Heart right ventricle (tissue), 16 donors: ENCODE measurements at regions not wholly inside any gene's neighbourhood (a gene's known extent, or its start where the extent isn't known, plus 50 kb on each side); places are given as distances from the start of the nearest gene placed in this dataset.

Experiments used
- ATAC-seq, 8 donors: fragments of 200-7000 bp; cut with Tn5 transposase; one replicate each; pipeline ENCODE4 v1.9.1; 2020; ENCODE audit warnings: mild to moderate bottlenecking in 8 of 8, moderate library complexity in 8 of 8, moderate number of reproducible peaks in 1 of 8
- DNase-seq, 2 donors: peaks; one replicate each; pipeline ENCODE4 v3.0.0-alpha.2; 2020
- H3K27ac ChIP-seq, 10 donors: fragments of 200-600 bp; sonication (generic) in 2 of 10; one replicate each; pipeline versions ENCODE4 v1.5.0 to v1.8.0; 2020 to 2022; ENCODE audit warnings: mild to moderate bottlenecking in 3 of 10
- H3K27me3 ChIP-seq, 7 donors: fragments of 200-600 bp; one replicate each; pipeline ENCODE4 v1.8.0; 2021 to 2022; ENCODE audit warnings: mild to moderate bottlenecking in 2 of 7
- H3K36me3 ChIP-seq, 9 donors: fragments of 200-600 bp; sonication (generic) in 1 of 9; one replicate each; pipeline versions ENCODE4 v1.5.0 to v1.8.0; 2020 to 2022; ENCODE audit warnings: mild to moderate bottlenecking in 2 of 9
- H3K4me1 ChIP-seq, 9 donors: fragments of 200-600 bp; sonication (generic) in 1 of 9; one replicate each; pipeline versions ENCODE4 v1.5.0 to v1.8.0; 2020 to 2022; ENCODE audit warnings: mild to moderate bottlenecking in 4 of 9
- H3K4me3 ChIP-seq, 10 donors: fragments of 200-600 bp; sonication (generic) in 2 of 10; one replicate each; pipeline versions ENCODE4 v1.5.0 to v1.8.0; 2020 to 2022; ENCODE audit warnings: mild to moderate bottlenecking in 7 of 10, moderate library complexity in 2 of 10
- H3K9me3 ChIP-seq, 11 donors: fragments of 200-600 bp in 10 of 11; sonication (generic) in 2 of 11; one replicate each; pipeline versions ENCODE4 v1.5.0 to v1.8.0; 2013 to 2022; ENCODE audit warnings: mild to moderate bottlenecking in 2 of 11, control low read depth in 1 of 11, moderate library complexity in 1 of 11
- WGBS, 2 donors: extraction: QIAGEN DNeasy Blood & Tissue Kit; methylation state at CpG; one replicate each; pipeline ENCODE4 v1.1.7; 2013; ENCODE audit warnings: inconsistent platforms in 1 of 2; 5-methylcytosine and 5-hydroxymethylcytosine counted together
- intact Hi-C, 10 donors: fragments of 100-400 bp; cut with DNase I; formaldehyde crosslinking; loops; one replicate each; pipeline versions ENCODE4 v1.11.1 to v1.14.2; 2022
- TF ChIP-seq, protein P1 (sequence below), 9 donors: fragments of 200-600 bp; sonication (generic) in 2 of 9; IDR thresholded peaks; one replicate each; pipeline versions ENCODE4 v1.5.0 to v1.8.0; 2021 to 2022; ENCODE audit warnings: antibody characterized with exemption in 9 of 9, mild to moderate bottlenecking in 5 of 9, moderate library complexity in 1 of 9
- donor health status: Arrhythmogenic right ventricular cardiomyopathy.
- donor health status: ischemic (EF 13 %, LVEDD 7.1; RV severe dilation, severe dysfunction).
- donor health status: healthy with polysubstance abuse.
- donor health status: DM: no; HTN: yes; CAD: no.
- donor health status: DM: no; HTN: no; CAD: no.
- donor health status: ischemic (EF 25% LVEDD 6.9; RV normal size, moderate dysfunction).
- donor health status: ischemic (EF 25% LVEDD 5.7; RV mildly dilated, moderate dysfunction).
- donor health status: healthy.
- donor health status: DM: yes; HTN: yes; CAD: no.
- donor health status: Ischemic cardiomyopathy.
- donor health status: ischemic (EF 35%, LVEDD 5.7; RV mildly dilated, moderate dysfunction).
- donor health status: nonischemic (EF 11% LVEDD 7.7; RV severe dilation, severe dysfunction).
- donor health status: DM: yes; HTN: yes; CAD: no.
- donor health status: PGD.
- donor health status: ischemic (EF 29% LVEDD 5.4; RV normal size, mild dysfunction).
- donor health status: nonischemic (EF 23%, LVEDD 6.1; RV moderate dilation, normal function).

DNA sequence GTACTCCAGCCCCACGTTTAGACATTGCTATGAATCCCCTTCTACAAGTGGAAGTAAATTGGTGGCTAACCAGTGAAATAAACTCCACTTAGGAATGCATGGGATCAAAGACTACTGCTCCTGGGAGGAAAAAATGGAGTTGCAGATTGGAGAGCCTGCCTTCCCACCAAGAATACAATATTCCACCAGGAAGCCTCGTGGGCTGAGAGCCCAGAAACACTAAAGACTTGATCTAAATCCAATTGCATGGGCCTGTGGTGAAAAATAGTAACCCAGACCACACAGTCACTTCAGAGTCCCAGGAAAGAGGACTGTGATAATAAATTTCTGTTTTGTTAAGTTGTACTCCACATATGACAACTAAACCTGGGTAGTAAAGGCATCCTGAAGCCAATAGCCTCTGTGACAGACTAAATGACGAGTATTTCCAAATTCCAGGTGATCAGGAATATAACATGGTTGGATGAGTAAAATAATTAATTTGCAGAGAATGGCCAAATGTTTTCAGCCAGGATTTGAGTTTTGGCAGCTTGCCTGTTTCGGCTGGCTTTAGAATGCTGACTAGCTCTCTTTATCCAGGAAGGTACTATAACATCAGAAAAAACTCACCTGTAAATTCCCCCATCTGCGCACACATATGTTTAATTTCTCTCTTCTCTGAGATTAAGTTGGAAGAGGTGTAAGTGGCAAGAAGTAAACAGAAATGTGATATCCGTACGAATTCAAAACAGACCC is 480.3 kb downstream of the LIG4 start:
- whole genome bisulfite sequencing, 2 donors = 66 to 67% methylated on average over 7 of the region's 7 CpGs
- Histone ChIP-seq H3K4me3 (no peak overlapping the region), H3K27me3 (no peaks in the 10 kb centered on the region), H3K9me3 (peaks cover 0 to 8% (median 0%) of the 10 kb centered on the region in 11 donors), H3K36me3 (no peaks in the 10 kb centered on the region), H3K27ac (no peak overlapping the region), H3K4me1 (no peaks in the 10 kb centered on the region)
- TF ChIP-seq, protein P1, sequence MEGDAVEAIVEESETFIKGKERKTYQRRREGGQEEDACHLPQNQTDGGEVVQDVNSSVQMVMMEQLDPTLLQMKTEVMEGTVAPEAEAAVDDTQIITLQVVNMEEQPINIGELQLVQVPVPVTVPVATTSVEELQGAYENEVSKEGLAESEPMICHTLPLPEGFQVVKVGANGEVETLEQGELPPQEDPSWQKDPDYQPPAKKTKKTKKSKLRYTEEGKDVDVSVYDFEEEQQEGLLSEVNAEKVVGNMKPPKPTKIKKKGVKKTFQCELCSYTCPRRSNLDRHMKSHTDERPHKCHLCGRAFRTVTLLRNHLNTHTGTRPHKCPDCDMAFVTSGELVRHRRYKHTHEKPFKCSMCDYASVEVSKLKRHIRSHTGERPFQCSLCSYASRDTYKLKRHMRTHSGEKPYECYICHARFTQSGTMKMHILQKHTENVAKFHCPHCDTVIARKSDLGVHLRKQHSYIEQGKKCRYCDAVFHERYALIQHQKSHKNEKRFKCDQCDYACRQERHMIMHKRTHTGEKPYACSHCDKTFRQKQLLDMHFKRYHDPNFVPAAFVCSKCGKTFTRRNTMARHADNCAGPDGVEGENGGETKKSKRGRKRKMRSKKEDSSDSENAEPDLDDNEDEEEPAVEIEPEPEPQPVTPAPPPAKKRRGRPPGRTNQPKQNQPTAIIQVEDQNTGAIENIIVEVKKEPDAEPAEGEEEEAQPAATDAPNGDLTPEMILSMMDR (IDR thresholded peaks at IDR 0.05) = no peak
- ATAC-seq = no peak
- intact Hi-C loops = no loop called here
- DNase-seq = no peak

DNA sequence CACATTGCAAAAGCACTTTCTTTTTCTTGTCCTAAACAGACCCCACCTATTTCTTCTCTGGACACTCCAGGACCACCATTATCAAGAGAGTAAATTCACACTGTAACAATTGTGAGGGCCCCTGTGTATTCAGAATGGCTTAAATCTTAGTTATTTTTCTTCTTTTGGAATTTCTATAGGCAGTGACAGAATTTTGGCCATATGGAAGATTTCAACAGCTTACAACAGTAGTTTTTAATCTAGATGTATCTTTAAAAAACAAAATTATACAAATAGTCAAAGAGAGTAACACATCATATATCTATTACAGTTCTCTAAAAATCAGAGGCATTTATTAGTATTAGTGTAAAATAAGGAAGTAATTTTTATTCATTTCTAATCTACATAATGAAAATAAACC is 482.1 kb downstream of the LIG4 start:
- Histone ChIP-seq H3K9me3 (peaks cover 0 to 12% (median 0%) of the 10 kb centered on the region in 11 donors), H3K4me3 (no peak overlapping the region), H3K27me3 (no peaks in the 10 kb centered on the region), H3K36me3 (no peaks in the 10 kb centered on the region), H3K27ac (no peak overlapping the region), H3K4me1 (no peaks in the 10 kb centered on the region)
- DNase-seq = no peak
- intact Hi-C loops = no loop called here
- TF ChIP-seq, protein P1 (IDR thresholded peaks at IDR 0.05) = no peak
- ATAC-seq = no peak

DNA sequence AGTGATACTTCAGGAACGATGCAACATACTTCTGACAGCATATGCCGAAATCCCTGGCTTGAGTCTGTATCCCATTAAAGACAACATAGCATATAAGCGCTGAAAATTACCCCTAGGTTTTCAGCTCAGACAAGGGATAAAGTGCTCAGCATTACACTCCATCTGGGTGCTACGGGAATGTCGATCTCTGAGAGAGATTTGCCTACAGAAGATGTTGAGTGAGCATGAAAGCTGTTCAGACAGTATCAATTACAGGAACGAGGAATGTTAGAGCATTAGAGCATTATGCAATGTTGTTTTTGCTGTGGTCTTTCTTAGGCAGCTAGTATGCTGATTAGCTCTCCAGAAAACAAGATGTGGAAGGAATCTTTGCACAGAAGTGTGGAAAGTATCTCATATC is 484.5 kb downstream of the LIG4 start:
- no peak overlapping the region for H3K27ac ChIP-seq
- DNase-seq = no peak
- ATAC-seq = no peak

DNA sequence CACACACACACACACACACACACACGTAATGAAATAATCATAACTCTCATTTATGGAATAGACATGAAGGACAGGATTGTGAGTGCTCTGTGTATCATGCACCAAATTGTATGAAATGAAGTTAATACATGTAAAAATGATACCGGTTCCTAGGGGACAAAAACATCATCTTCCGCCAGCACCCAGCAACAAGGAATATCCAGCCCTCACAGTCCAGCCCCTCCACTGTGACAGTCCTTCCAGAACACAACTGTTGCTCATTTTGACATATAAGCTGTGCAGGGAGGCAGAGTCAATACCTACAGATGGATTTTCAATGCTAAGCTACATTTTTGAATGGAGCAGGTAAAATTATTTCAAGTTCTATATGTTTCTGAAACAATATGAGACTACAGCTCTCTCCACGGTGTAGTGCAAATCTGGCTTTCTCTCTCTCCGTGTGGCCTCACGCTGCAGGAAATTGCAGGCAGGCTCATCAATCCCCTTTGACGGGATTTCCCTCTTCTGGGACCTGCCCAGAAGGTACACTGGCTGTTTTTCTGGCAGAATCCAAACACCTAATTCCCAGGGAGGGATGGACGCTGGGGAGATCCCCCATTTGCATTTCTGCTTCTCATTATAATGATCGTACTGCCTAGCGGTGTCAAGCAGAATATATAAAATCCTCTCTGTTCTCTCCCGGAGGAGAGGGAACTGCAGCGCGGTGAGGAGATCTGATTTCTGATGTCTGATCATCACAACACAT is 494.0 kb downstream of the LIG4 start:
- intact Hi-C loops = no loop called here
- 52 to 54% methylated on average over 13 of the region's 13 CpGs for WGBS, 2 donors
- DNase-seq (no peak), ATAC-seq (no peak)
- H3K27me3 ChIP-seq = no peaks in the 10 kb centered on the region
- TF ChIP-seq, protein P1 (IDR thresholded peaks at IDR 0.05) = no peak
- H3K4me3 ChIP-seq = no peak overlapping the region
- no peaks in the 10 kb centered on the region for H3K36me3 ChIP-seq
- peaks cover 0 to 1% (median 0%) of the 10 kb centered on the region in 11 donors for H3K9me3 ChIP-seq
- H3K4me1 ChIP-seq = no peaks in the 10 kb centered on the region
- H3K27ac ChIP-seq = no peak overlapping the region

More for the DNA sequence above, 484.5 kb downstream of the LIG4 start:
- H3K27me3 ChIP-seq = no peaks in the 10 kb centered on the region
- peaks cover 0 to 14% (median 0%) of the 10 kb centered on the region in 11 donors for H3K9me3 ChIP-seq
- TF ChIP-seq, protein P1 (IDR thresholded peaks at IDR 0.05) = no peak
- no peaks in the 10 kb centered on the region for H3K36me3 ChIP-seq
- intact Hi-C loops = no loop called here
- no peak overlapping the region for H3K4me3 ChIP-seq
- no peaks in the 10 kb centered on the region for H3K4me1 ChIP-seq
- 72 to 74% methylated on average over 6 of the region's 6 CpGs for WGBS, 2 donors
